ENCODE measurements at regions not wholly inside any gene's neighbourhood (a gene's known extent, or its start where the extent isn't known, plus 50 kb on each side); places are given as distances from the start of the nearest gene placed in this dataset.
A peak's percentile ranks its signal among the peaks of the same experiment; 100 is the strongest.

- ChIA-PET CTCF (no interaction called here), POLR2A (interaction anchor here (0.6 to 1.2 kb wide), 2 partner anchors 10 to 298 kb away, joined by 3 to 4 read pairs; no protein-coding TSS in a partner anchor)
- DNase-seq (ENCODE audit: unreplicated experiment): no peak
- TF ChIP-seq CTCF (IDR thresholded peaks at IDR 0.05; ENCODE audit: unreplicated experiment): no peak
- H3K27ac Mint-ChIP-seq (ENCODE audit: low read depth, unreplicated experiment): no peak overlapping the region
- peaks cover 15% of the 10 kb centered on the region for H3K4me1 Mint-ChIP-seq (ENCODE audit: insufficient read depth, unreplicated experiment)
- H3K27me3 Mint-ChIP-seq (ENCODE audit: insufficient read depth, unreplicated experiment): no peaks in the 10 kb centered on the region
- no peaks in the 10 kb centered on the region for H3K36me3 Mint-ChIP-seq (ENCODE audit: insufficient read depth, unreplicated experiment)
- no TSS peak for BruUV-seq (replicated peaks)
- H3K4me3 Mint-ChIP-seq (ENCODE audit: unreplicated experiment): no peak overlapping the region
- intact Hi-C loops (cut with micrococcal nuclease): no loop called here
- peaks cover under 1% of the 10 kb centered on the region for H3K9me3 Mint-ChIP-seq (ENCODE audit: unreplicated experiment)
These were observed 57.3 kb upstream of the MBOAT2 start for GRCh38 chr2:9060819-9061218.

- peaks cover 22% of the 10 kb centered on the region for H3K4me1 Mint-ChIP-seq (ENCODE audit: insufficient read depth, unreplicated experiment)
- POLR2A ChIA-PET: interaction anchor here (0.6 to 2.5 kb wide), 4 partner anchors 13 to 99 kb away, joined by 3 to 11 read pairs (median 4); partner anchors contain the start of gene MBOAT2
- no peak overlapping the region for H3K4me3 Mint-ChIP-seq (ENCODE audit: unreplicated experiment)
- no peaks in the 10 kb centered on the region for H3K36me3 Mint-ChIP-seq (ENCODE audit: insufficient read depth, unreplicated experiment)
- TF ChIP-seq CTCF (IDR thresholded peaks at IDR 0.05; ENCODE audit: unreplicated experiment): no peak
- H3K9me3 Mint-ChIP-seq (ENCODE audit: unreplicated experiment): peaks cover 7% of the 10 kb centered on the region
- DNase-seq (ENCODE audit: unreplicated experiment): peak; percentile 88
- H3K27me3 Mint-ChIP-seq (ENCODE audit: insufficient read depth, unreplicated experiment): no peaks in the 10 kb centered on the region
- intact Hi-C loops (cut with micrococcal nuclease): loop anchor here (10.0 kb wide), 1 partner anchor 57 kb away; no protein-coding TSS in a partner anchor
- BruUV-seq (replicated peaks): no TSS peak
- CTCF ChIA-PET: interaction anchor here (0.6 to 0.9 kb wide), 5 partner anchors 8 to 1943 kb away, joined by 3 to 5 read pairs (median 3); no protein-coding TSS in a partner anchor
- peak overlapping the region; percentile 57 for H3K27ac Mint-ChIP-seq (ENCODE audit: low read depth, unreplicated experiment)
These were observed 54.7 kb upstream of the MBOAT2 start for GRCh38 chr2:9057939-9058761.

GRCh38 chr2:9055471-9055870 is 52.0 kb upstream of the MBOAT2 start:
- intact Hi-C loops (cut with micrococcal nuclease): loop anchor here (10.0 kb wide), 1 partner anchor 59 kb away; no protein-coding TSS in a partner anchor
- POLR2A ChIA-PET: no interaction called here
- Mint-ChIP-seq H3K27ac (ENCODE audit: low read depth, unreplicated experiment) (no peak overlapping the region), H3K9me3 (ENCODE audit: unreplicated experiment) (peaks cover 7% of the 10 kb centered on the region), H3K4me3 (ENCODE audit: unreplicated experiment) (no peak overlapping the region), H3K4me1 (ENCODE audit: insufficient read depth, unreplicated experiment) (peaks cover 19% of the 10 kb centered on the region), H3K36me3 (ENCODE audit: insufficient read depth, unreplicated experiment) (no peaks in the 10 kb centered on the region), H3K27me3 (ENCODE audit: insufficient read depth, unreplicated experiment) (no peaks in the 10 kb centered on the region)
- BruUV-seq (replicated peaks): no TSS peak
- no peak for DNase-seq (ENCODE audit: unreplicated experiment)
- CTCF ChIA-PET: interaction anchor here (0.6 kb wide), 1 partner anchor 1344 kb away, joined by 3 read pairs; no protein-coding TSS in a partner anchor
- no peak for TF ChIP-seq CTCF (IDR thresholded peaks at IDR 0.05; ENCODE audit: unreplicated experiment)

- Mint-ChIP-seq H3K36me3 (ENCODE audit: insufficient read depth, unreplicated experiment) (no peaks in the 10 kb centered on the region), H3K4me1 (ENCODE audit: insufficient read depth, unreplicated experiment) (peaks cover 18% of the 10 kb centered on the region), H3K27me3 (ENCODE audit: insufficient read depth, unreplicated experiment) (no peaks in the 10 kb centered on the region), H3K4me3 (ENCODE audit: unreplicated experiment) (no peak overlapping the region), H3K9me3 (ENCODE audit: unreplicated experiment) (peaks cover 7% of the 10 kb centered on the region), H3K27ac (ENCODE audit: low read depth, unreplicated experiment) (peak overlapping the region; percentile 40)
- ChIA-PET CTCF (interaction anchor here (0.6 to 1.5 kb wide), 4 partner anchors 18 to 109 kb away, joined by 3 read pairs; no protein-coding TSS in a partner anchor), POLR2A (interaction anchor here (0.7 to 1.0 kb wide), 2 partner anchors 18 to 59 kb away, joined by 3 read pairs; no protein-coding TSS in a partner anchor)
- no TSS peak for BruUV-seq (replicated peaks)
- TF ChIP-seq CTCF (IDR thresholded peaks at IDR 0.05; ENCODE audit: unreplicated experiment): no peak
- intact Hi-C loops (cut with micrococcal nuclease): loop anchor here (10.0 kb wide), 1 partner anchor 61 kb away; no protein-coding TSS in a partner anchor
- peak; percentile 19 for DNase-seq (ENCODE audit: unreplicated experiment)
These were observed 50.0 kb upstream of the MBOAT2 start for GRCh38 chr2:9053534-9053931.

All from MCF 10A (cell line).